H4 (cell line): ENCODE measurements at regions not wholly inside any gene's neighbourhood (a gene's known extent, or its start where the extent isn't known, plus 50 kb on each side); places are given as distances from the start of the nearest gene placed in this dataset.
A peak's percentile ranks its signal among the peaks of the same experiment; 100 is the strongest.

ENCODE experiments used
- DNase-seq: peaks from one replicate; pipeline ENCODE4 v3.0.0-alpha.2; 2015; ENCODE audit warnings: low spot score

DNA sequence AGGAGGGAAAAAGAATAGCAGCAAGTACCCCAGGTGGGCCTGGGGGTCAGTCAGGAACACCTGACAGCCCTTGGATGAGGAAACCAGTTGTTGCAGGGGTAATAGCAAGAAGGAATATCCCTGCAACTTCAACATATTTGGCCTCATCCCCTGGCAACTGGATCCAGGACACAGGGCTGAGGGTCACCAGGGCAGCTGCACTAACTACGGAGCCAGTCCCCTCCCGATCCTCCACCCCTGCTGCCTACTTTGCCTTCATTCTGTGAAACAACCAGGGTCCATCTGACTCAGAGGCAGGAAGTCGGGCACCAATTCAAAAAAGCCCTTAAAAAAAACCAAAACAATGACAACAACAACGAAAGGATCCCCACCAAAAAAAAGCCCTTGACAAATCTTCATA lies 52.9 kb downstream of the FRMPD3 start:
- DNase-seq: no peak

GRCh38 chrX:107504006-107504405 lies 54.6 kb downstream of the FRMPD3 start:
- no peak for DNase-seq

- DNase-seq: no peak
Measured at GRCh38 chrX:107505223-107505622, 55.8 kb downstream of the FRMPD3 start.

DNA sequence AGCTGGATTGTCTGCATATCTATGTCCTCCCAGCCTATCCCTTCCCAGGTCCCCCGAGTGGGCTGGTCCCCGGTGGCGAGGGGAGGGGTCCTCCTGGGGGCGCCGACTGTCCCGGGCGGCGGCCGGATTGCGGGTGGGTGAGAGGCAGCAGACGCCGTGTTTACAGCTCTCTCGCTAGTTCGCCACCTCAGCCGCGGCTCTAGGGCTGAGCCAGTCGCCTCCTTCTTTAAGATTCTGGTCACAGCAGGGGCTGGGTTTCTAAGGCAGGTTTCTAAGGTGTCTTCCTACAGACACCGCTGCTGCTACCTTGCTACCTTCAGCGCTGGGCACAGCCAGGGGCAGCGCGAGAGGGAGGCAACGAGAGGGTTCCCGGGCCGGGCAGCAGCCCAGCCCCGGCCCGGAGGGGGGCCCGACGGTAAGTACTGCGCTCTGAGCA lies 57.2 kb downstream of the FRMPD3 start:
- no peak for DNase-seq

- DNase-seq: no peak
Measured at GRCh38 chrX:107507093-107507743, 57.8 kb downstream of the FRMPD3 start.

DNA sequence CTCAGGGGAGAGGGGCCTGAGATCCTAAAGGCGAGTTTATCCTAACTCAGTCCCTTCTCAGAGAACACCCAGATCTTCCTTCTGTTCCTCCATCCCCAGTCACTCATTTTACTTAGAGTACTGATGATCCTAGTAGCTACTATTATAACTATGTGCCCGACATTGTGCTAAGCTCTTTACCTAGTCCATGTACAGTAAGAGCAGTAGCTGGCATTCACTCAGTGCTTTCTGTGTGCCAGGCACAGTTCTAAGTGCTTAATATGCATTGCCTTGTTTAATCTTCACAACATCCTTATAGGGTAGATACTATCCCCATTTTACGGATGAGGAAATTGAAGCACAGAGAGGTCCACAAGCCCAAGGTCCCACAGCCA lies 58.3 kb downstream of the FRMPD3 start:
- no peak for DNase-seq

DNA sequence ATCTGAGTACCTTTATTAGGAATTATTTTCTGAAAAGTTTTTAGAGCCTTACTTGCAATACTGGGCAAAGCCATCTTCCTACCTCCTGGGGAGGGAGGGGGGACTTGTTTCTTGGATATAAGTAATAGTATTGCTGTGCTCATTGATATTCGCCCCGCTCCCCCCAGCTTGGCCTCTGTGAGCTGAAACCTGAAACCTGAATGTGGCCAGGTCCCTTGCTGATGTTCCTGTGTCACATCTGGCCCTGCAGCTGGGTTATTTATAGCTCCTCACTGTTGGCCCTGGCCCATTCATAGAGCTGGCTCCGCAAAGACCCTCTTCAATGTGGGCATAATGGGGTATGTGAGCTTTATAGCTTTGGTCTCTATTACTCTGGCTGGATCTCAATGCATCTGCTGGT lies 59.5 kb downstream of the FRMPD3 start:
- no peak for DNase-seq

DNA sequence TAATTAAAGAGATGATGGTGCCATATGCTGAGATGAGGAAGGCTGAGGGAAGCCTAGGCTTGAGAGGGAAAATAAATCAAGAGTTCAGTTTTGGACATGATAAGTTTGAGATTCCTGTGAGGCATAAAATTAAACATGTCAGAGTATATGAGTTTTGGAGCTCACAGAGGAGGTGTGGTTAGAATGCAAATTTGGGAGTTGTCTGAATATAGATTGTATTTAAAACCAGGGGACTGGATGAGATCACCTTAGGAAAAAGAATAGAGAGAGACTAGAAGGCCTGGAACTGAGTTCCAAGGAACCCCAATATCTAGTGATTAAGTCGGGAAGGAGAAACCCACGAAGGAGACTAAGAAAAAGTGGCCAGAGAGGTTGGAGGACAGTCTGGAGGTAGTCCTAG lies 65.5 kb downstream of the FRMPD3 start:
- no peak for DNase-seq

DNA sequence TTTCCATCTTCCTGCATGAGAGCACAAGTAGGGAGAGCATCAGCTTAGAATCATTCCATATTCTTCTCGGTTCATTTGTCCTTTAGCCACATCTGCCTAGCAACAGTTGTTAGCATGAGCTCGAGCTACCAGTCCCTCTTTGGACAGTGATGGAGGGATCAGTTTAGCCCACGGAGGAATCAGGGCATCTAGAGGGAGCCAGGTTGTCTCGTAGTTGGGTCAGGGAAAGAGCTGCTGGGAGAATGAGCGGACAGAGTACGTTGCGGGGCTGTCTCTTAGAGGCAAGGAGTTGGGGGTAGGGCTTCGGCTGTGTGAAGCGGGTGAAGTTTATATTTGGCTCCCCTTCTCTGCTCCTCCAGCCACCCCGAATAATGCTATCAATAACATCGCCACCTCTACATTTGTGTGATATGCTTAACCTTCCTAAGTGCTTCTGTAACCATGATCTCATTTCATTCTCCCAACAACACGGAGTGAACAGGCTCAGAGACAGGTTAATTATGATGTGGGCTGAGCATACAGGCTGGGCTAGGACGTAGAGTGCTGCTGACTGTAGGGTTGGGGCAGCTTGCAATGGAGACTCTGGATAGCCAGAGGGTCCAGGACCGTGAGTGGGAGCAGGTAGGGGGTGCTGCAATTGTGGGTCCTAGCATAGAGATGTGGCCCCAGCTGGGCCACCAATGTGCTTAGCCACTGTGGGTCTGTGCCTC lies 72.6 kb downstream of the FRMPD3 start:
- no peak for DNase-seq

DNA sequence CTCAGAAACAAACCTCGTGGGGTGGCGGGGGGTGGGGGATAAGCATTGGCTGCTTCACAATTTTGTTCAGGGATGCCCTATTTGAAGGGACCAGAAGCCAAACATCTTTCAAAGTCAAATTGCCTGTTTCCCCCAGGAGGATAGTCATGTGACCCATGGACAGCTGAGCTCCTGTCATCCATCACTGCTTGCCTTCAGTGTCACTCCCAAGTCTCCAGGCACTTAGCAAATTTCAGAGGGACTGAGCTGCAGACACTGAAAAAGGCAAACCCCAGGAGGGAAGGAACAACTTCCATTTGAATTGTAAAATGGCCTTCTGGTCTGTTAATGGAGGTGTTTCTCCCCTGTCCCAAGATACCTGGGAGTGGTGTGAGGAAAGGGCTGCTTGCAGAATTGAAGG lies 73.4 kb downstream of the FRMPD3 start:
- no peak for DNase-seq

DNA sequence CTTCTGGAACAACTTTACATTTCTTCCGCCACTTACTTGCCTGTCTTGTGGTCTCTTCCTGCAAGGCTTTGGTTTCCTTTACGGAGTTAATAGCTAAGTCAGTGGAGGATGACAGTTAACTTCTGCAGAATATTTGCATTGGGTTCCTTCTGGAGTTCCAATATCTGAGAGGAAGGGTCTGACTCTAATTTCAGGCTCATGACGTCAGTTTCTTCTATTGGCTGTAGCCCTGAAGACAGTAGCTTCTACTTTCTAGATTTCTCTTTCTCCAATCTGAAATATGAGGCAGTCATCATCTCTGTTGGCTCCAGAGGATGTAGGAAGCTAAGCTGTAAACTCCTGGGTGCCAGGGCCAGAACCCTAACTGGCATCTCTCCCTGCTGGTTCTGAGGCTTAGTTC lies 76.7 kb downstream of the FRMPD3 start:
- no peak for DNase-seq

DNA sequence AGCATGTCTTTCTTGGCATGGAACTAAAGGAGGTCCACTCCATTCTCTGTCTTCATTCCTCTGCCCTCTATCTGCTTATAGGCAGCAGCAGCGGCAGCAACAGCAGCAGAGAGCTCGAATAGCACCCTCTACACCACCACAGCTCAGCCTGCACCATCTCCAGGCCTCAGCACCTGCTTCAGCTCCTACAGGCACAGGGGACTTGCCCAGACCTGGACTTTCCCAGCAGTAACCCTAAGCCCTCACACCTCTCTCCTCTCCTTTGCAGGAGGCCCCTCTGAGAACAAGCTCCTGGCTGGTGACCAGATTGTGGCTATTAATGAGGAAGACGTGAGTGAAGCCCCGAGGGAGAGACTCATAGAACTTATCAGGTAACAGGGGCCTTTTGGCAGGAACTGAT lies 80.7 kb downstream of the FRMPD3 start:
- no peak for DNase-seq

- DNase-seq: peak; percentile 31
Measured at GRCh38 chrX:107537815-107538214, 88.4 kb downstream of the FRMPD3 start.

DNA sequence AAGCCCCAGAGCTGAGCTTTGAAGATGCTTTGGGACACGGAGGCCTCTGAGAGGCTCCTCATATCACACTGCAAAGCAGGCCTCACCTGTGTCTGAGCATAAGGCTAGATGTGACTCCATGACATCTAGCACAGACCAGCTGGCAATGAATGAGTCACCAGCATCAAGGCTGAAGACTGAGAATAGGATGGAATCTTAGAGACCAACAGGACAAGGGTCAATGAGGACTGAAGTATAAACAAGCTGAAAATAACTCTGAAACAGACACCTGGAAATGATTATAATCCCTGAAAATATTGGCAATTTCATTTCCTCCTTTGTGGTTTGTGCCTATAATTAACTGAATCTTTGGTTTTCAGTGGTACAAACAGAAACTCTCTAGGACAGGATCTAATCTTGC lies 87.1 kb upstream of the PRPS1 start:
- DNase-seq: no peak

DNA sequence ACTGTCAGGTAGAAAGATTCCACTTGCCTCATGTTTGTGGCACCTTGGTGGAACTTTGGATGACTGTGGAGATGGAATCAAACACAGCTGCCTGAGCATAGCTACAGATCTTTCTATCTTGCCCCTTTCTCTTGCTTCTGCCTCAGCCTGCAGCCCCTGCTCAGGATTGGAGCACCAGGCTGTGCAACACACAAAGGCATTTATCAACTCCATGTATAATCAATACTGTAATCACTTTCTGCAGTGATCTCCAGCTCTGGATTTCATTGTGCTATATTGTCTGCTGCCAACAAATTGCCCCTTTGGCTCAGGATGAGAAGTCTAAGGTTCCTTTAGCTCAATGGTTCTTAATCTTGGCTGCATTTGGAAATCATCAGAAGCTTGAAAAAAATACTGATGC lies 86.3 kb upstream of the PRPS1 start:
- no peak for DNase-seq

DNA sequence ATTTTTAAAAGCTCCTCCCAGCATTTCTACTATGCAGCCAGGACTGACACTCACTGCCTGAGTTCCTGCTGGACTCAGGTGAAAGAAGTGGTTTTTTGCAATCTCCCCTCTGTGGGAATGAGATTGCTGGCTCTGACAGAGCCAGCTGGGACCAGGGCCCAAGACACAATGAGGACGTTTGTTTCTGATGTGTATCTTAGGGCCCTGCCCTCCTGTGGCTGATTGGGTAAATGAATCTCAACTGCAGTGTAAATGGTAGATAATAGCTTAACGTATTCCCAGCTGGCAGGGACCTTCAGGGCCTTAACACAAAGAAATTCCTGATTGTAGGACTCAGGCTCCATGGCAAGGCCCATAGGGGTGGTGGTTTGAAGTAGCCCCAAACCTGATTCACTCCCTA lies 85.8 kb upstream of the PRPS1 start:
- peak; percentile 38 for DNase-seq

GRCh38 chrX:107547621-107548020 lies 80.7 kb upstream of the PRPS1 start:
- no peak for DNase-seq

DNA sequence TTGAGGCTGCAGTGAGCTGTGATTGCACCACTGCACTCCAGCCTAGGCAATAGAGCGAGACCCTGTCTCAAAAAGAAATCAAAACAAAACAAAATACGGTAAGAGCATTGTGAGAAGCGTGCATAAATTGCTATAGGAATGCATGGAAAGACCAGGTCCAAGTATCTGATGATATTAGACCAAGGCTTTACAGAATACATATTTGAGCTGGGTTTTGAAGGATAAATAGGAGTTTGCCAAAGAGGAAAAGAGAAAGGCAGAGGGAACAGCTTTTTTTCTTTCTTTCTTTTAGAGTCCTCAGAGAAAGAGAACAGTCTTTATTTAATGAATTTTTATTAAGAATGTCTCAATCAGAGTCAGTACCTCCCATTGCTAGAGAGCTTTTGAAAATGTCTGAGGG lies 79.5 kb upstream of the PRPS1 start:
- no peak for DNase-seq

DNA sequence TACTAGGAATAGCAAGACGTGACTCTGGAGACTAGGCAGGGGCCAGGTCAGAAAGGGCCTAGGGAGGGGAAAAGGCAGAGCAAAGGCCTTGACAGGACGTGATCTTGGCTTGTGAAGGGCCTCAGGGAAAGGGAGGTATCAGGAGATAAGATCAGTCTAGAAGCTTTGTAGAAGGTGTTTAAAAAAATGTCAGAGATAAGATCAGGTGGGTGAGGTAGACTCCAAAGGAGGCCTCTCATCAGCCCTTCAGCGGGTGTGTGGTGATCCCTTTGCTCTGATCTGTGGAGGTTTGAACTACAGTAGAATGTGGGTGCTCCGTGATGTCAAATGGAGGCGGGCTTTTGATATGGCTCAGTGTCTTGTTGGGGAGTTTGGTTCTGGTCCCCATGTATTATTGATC lies 78.8 kb upstream of the PRPS1 start:
- DNase-seq: no peak

DNA sequence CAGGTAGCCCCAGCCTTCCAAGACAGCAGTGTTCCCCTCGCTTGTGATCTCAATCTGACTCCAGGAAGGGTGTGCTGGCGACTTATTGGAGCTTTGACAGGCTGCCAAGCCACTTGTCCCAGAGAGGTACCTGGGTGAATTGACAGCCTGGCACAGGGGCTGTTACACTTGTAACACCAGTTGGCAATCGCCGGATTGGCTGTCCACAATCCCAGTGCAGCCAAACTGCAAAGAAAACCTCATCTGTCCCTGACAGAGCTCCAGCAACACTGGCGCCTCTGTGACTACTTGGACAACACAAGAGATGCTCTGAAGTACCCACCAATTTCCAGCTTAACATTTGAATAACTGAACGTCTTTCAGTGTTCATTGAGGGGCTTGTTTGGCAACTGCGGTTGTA lies 76.8 kb upstream of the PRPS1 start:
- no peak for DNase-seq

- no peak for DNase-seq
Measured at GRCh38 chrX:107552930-107553329, 75.4 kb upstream of the PRPS1 start.

- no peak for DNase-seq
Measured at GRCh38 chrX:107556967-107557366, 71.3 kb upstream of the PRPS1 start.

- no peak for DNase-seq
Measured at GRCh38 chrX:107559506-107559905, 68.8 kb upstream of the PRPS1 start.

DNA sequence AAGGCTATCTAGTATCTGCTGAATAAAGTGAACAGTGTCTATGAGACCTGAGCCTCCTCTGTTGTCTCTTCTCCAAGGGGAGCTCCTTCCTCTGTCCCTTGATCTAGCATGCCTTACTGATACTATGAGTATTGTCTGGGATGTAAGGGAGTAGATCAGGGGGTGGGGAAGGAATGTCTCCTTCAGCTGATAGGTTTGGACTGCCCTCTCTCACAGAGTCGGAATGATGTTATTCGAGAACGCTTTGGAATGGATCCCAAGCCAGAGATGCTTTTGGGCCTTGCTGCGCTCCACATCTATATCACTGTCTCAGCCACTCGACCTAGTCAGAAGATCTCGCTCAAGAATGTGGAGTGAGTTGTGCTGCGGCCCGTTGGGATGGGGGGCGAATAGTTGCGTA lies 68.3 kb upstream of the PRPS1 start:
- no peak for DNase-seq
